Panc1 (cell line): ENCODE measurements at regions not wholly inside any gene's neighbourhood (a gene's known extent, or its start where the extent isn't known, plus 50 kb on each side); places are given as distances from the start of the nearest gene placed in this dataset.
A peak's percentile ranks its signal among the peaks of the same experiment; 100 is the strongest.

Experiments
- ATAC-seq: fragments of 200-7000 bp; cut with Tn5 transposase; 2 replicates; pipeline ENCODE4 v1.9.1; 2020; ENCODE audit warnings: mild to moderate bottlenecking, moderate library complexity
- BruUV-seq: library from RNA; stranded (reverse); fragments of 400-500 nt; replicated peaks from 2 replicates; lab custom pipeline; 2021; lab: Mats Ljungman, UMichigan
- CTCF ChIA-PET: fragments of 300-600 bp; sonication (Branson Sonifier 250); formaldehyde crosslinking; loops from one replicate; lab custom pipeline; 2022; ENCODE audit warnings: antibody characterized with exemption; lab: Charles Lee
- POLR2A ChIA-PET: fragments of 300-600 bp; sonication (Branson Sonifier 250); formaldehyde crosslinking; loops from one replicate; lab custom pipeline; 2022; ENCODE audit warnings: antibody characterized with exemption; lab: Charles Lee
- DNase-seq: peaks from one replicate; pipeline ENCODE4 v3.0.0-alpha.2; 2010; ENCODE audit warnings: low read depth, low spot score
- H3K27ac ChIP-seq: 2 replicates; pipeline ENCODE4 v1.5.1; 2011; ENCODE audit warnings: mild to moderate bottlenecking, low read length, inconsistent platforms
- H3K27me3 ChIP-seq: fragments of 200-500 bp; sonication (Bioruptor generic); 2 replicates; pipeline ENCODE4 v1.6.0; 2014; ENCODE audit warnings: low read length, inconsistent platforms; ENCODE audit not compliant: control insufficient read depth, insufficient read depth
- H3K36me3 ChIP-seq: fragments of 200-500 bp; sonication (Bioruptor generic); 2 replicates; pipeline ENCODE4 v1.5.1; 2014; ENCODE audit warnings: inconsistent platforms, mild to moderate bottlenecking, low read length, moderate library complexity; ENCODE audit not compliant: control insufficient read depth, insufficient read depth
- H3K4me1 ChIP-seq: 2 replicates; pipeline ENCODE4 v1.5.1; 2011; ENCODE audit warnings: inconsistent platforms, mild to moderate bottlenecking, low read length, moderate library complexity; ENCODE audit not compliant: control insufficient read depth, insufficient read depth
- H3K4me3 ChIP-seq, 2 experiments: 2 replicates each; pipeline ENCODE4 v1.5.1; 2011 to 2012; ENCODE audit warnings: low read depth in 2 of 2, low read length in 2 of 2, mild to moderate bottlenecking in 2 of 2, inconsistent platforms in 1 of 2, moderate library complexity in 1 of 2
- H3K9me3 ChIP-seq: fragments of 200-500 bp; sonication (Bioruptor generic); 2 replicates; pipeline ENCODE4 v1.5.1; 2014; ENCODE audit warnings: low read depth, mild to moderate bottlenecking, inconsistent platforms, low read length, moderate library complexity; ENCODE audit not compliant: control insufficient read depth, insufficient read depth
- CTCF ChIP-seq: fragments of 450-650 bp; IDR thresholded peaks from 2 replicates; pipeline ENCODE4 v1.5.1; 2017; ENCODE audit warnings: mild to moderate bottlenecking
- POLR2AphosphoS5 ChIP-seq: IDR thresholded peaks from 2 replicates; pipeline ENCODE4 v1.6.1; 2012; ENCODE audit warnings: mild to moderate bottlenecking, low read depth, low read length, moderate library complexity
- REST ChIP-seq, 2 experiments: IDR thresholded peaks; 2 replicates each; pipeline ENCODE4 v1.6.1; 2011 to 2012; ENCODE audit warnings: low read depth in 2 of 2, control low read depth in 1 of 2, low read length in 1 of 2, mild to moderate bottlenecking in 1 of 2, moderate library complexity in 1 of 2; ENCODE audit not compliant: insufficient read depth in 1 of 2
- SIN3A ChIP-seq: IDR thresholded peaks from 2 replicates; pipeline ENCODE4 v1.6.1; 2012; ENCODE audit warnings: low read depth, mild to moderate bottlenecking, low read length, moderate library complexity, borderline replicate concordance; ENCODE audit not compliant: insufficient read depth
- TCF7L2 ChIP-seq: IDR thresholded peaks from 2 replicates; pipeline ENCODE4 v1.6.1; 2011; ENCODE audit warnings: mild to moderate bottlenecking, low read depth, low read length, inconsistent platforms
- in situ Hi-C: cut with HindIII; loops from 2 replicates; pipeline ENCODE4 v1.10.0; 2016; ENCODE audit warnings: low sequenced_read_pairs, low pct_unique_long_range_greater_than_20kb
- intact Hi-C: fragments of 100-400 bp; cut with micrococcal nuclease; formaldehyde crosslinking; loops from one replicate; pipeline ENCODE4 v1.10.0; 2022; ENCODE audit not compliant: unreplicated experiment

GRCh38 chr3:14336749-14337598 lies 65.4 kb upstream of the SLC6A6 start:
- ATAC-seq (peak; percentile 28; the same call in 1 of the 2 replicates), DNase-seq (no peak)
- Histone ChIP-seq H3K27me3 (no peaks in the 10 kb centered on the region), H3K4me3 (no peak overlapping the region), H3K27ac (no peak overlapping the region), H3K4me1 (peaks cover 5% of the 10 kb centered on the region; the same call in 1 of the 2 replicates), H3K36me3 (no peaks in the 10 kb centered on the region), H3K9me3 (no peaks in the 10 kb centered on the region)
- ChIA-PET POLR2A (no interaction called here), CTCF (no interaction called here)
- intact Hi-C loops: no loop called here
- in situ Hi-C loops: no loop called here
- BruUV-seq: no TSS peak
- no peak for TF ChIP-seq SIN3A
- no peak for TF ChIP-seq REST (IDR thresholded peaks at IDR 0.05; ENCODE audit: insufficient read depth in 1 of 2, low read depth in 2 of 2, low read length in 1 of 2)
- TF ChIP-seq TCF7L2: no peak
- no peak for TF ChIP-seq POLR2AphosphoS5
- TF ChIP-seq CTCF: no peak

GRCh38 chr3:14337828-14338227 lies 64.6 kb upstream of the SLC6A6 start:
- CTCF ChIA-PET: no interaction called here
- H3K4me1 ChIP-seq: peaks cover 5% of the 10 kb centered on the region; the same call in 1 of the 2 replicates
- no peaks in the 10 kb centered on the region for H3K36me3 ChIP-seq
- BruUV-seq: no TSS peak
- TF ChIP-seq CTCF: no peak
- no peak for TF ChIP-seq SIN3A
- no peak for TF ChIP-seq REST (IDR thresholded peaks at IDR 0.05; ENCODE audit: insufficient read depth in 1 of 2, low read depth in 2 of 2, low read length in 1 of 2)
- TF ChIP-seq TCF7L2: no peak
- no peak for TF ChIP-seq POLR2AphosphoS5
- no peak for DNase-seq
- H3K4me3 ChIP-seq: no peak overlapping the region
- intact Hi-C loops: no loop called here
- POLR2A ChIA-PET: no interaction called here
- in situ Hi-C loops: no loop called here
- no peaks in the 10 kb centered on the region for H3K27me3 ChIP-seq
- no peaks in the 10 kb centered on the region for H3K9me3 ChIP-seq
- H3K27ac ChIP-seq: no peak overlapping the region
- ATAC-seq: no peak
